GM23338 (cell line): ENCODE measurements at regions not wholly inside any gene's neighbourhood (a gene's known extent, or its start where the extent isn't known, plus 50 kb on each side); places are given as distances from the start of the nearest gene placed in this dataset.

Experiments used
- ATAC-seq: fragments of 200-7000 bp; cut with Tn5 transposase; 3 replicates; pipeline ENCODE4 v1.9.1; 2020
- DNase-seq: peaks from one replicate; pipeline ENCODE4 v3.0.0-alpha.2; 2015; ENCODE audit warnings: low spot score
- H2AFZ ChIP-seq: fragments of 200-600 bp; sonication (generic); 2 replicates; pipeline ENCODE4 v1.8.0; 2016; ENCODE audit warnings: antibody characterized with exemption, mild to moderate bottlenecking, moderate library complexity
- H3F3A ChIP-seq: fragments of 200-600 bp; sonication (generic); replicated peaks from 2 replicates; pipeline ENCODE4 v1.8.0; 2017; ENCODE audit warnings: antibody characterized with exemption, mixed run types, low read depth
- H3K27ac ChIP-seq: fragments of 200-600 bp; sonication (generic); 2 replicates; pipeline ENCODE4 v1.6.1; 2016; ENCODE audit warnings: low read depth
- H3K27me3 ChIP-seq: fragments of 200-600 bp; sonication (generic); 2 replicates; pipeline ENCODE4 v1.8.0; 2016; ENCODE audit warnings: mild to moderate bottlenecking, mixed run types, moderate library complexity; ENCODE audit not compliant: insufficient read depth
- H3K36me3 ChIP-seq: fragments of 200-600 bp; sonication (generic); 2 replicates; pipeline ENCODE4 v1.8.0; 2016; ENCODE audit warnings: mild to moderate bottlenecking; ENCODE audit not compliant: insufficient read depth
- H3K4me1 ChIP-seq: fragments of 200-600 bp; sonication (generic); 2 replicates; pipeline ENCODE4 v1.8.0; 2016; ENCODE audit warnings: mild to moderate bottlenecking, moderate library complexity; ENCODE audit not compliant: insufficient read depth
- H3K4me2 ChIP-seq: fragments of 200-600 bp; sonication (generic); 2 replicates; pipeline ENCODE4 v1.7.1; 2017; ENCODE audit warnings: mixed run types
- H3K4me3 ChIP-seq: fragments of 200-600 bp; sonication (generic); 2 replicates; pipeline ENCODE4 v1.6.1; 2016; ENCODE audit warnings: mixed run types
- H3K79me2 ChIP-seq: fragments of 200-600 bp; sonication (generic); replicated peaks from 2 replicates; pipeline ENCODE4 v1.8.0; 2017; ENCODE audit warnings: mild to moderate bottlenecking; ENCODE audit not compliant: insufficient read depth
- H3K9me2 ChIP-seq: fragments of 200-600 bp; sonication (generic); 2 replicates; pipeline ENCODE4 v1.8.0; 2017; ENCODE audit not compliant: insufficient read depth
- H4K20me1 ChIP-seq: fragments of 200-600 bp; sonication (generic); replicated peaks from 2 replicates; pipeline ENCODE4 v1.8.0; 2017; ENCODE audit warnings: mild to moderate bottlenecking; ENCODE audit not compliant: insufficient read depth
- H3K27ac Mint-ChIP-seq: 2 replicates; pipeline ENCODE4 v1.8.0; 2020; ENCODE audit warnings: inconsistent platforms, mild to moderate bottlenecking, moderate library complexity, mixed read lengths
- H3K27me3 Mint-ChIP-seq: 3 replicates; pipeline ENCODE4 v1.8.0; 2022; ENCODE audit warnings: low read depth, mild to moderate bottlenecking, moderate library complexity, mixed read lengths, inconsistent platforms; ENCODE audit not compliant: insufficient read depth, poor library complexity
- H3K36me3 Mint-ChIP-seq: 3 replicates; pipeline ENCODE4 v1.8.0; 2021; ENCODE audit warnings: low read depth, mild to moderate bottlenecking, inconsistent platforms, moderate library complexity, mixed read lengths
- H3K4me1 Mint-ChIP-seq: 3 replicates; pipeline ENCODE4 v1.8.0; 2020; ENCODE audit warnings: mild to moderate bottlenecking, inconsistent platforms, mixed read lengths
- H3K4me3 Mint-ChIP-seq: 3 replicates; pipeline ENCODE4 v1.8.0; 2021; ENCODE audit warnings: moderate library complexity, mild to moderate bottlenecking, inconsistent platforms, mixed read lengths
- H3K9me3 Mint-ChIP-seq: 3 replicates; pipeline ENCODE4 v1.8.0; 2020; ENCODE audit warnings: moderate library complexity, mild to moderate bottlenecking, inconsistent platforms, mixed read lengths
- CTCF ChIP-seq, 2 experiments: fragments of 200-600 bp in 1 of 2; sonication (generic) in 1 of 2; conservative IDR thresholded peaks; 2 replicates each; pipeline versions ENCODE4 v1.5.1 to v1.6.1; 2016 to 2017; ENCODE audit warnings: antibody characterized with exemption in 2 of 2, low read depth in 2 of 2, mild to moderate bottlenecking in 2 of 2, moderate library complexity in 1 of 2
- STAT1 ChIP-seq: IDR thresholded peaks from one replicate; pipeline ENCODE4 v1.6.1; 2016; ENCODE audit warnings: antibody characterized with exemption; ENCODE audit not compliant: unreplicated experiment
- ZNF114 ChIP-seq: fragments of 250-450 bp; sonication (Bioruptor Pico); IDR thresholded peaks from 2 replicates; pipeline ENCODE4 v1.5.0; 2020; ENCODE audit warnings: mild to moderate bottlenecking, moderate library complexity
- ZNF462 ChIP-seq: fragments of 250-450 bp; sonication (Bioruptor Pico); IDR thresholded peaks from 2 replicates; pipeline ENCODE4 v1.5.0; 2020; ENCODE audit warnings: mild to moderate bottlenecking, moderate library complexity

GRCh38 chr7:106175507-106175906 lies 63.4 kb upstream of the SYPL1 start (continued):
- TF ChIP-seq ZNF114 (CRISPR knock-in tag) (no peak), STAT1 (no peak)

- Histone ChIP-seq H4K20me1 (no peaks in the 10 kb centered on the region), H3K27me3 (no peaks in the 10 kb centered on the region), H3K9me2 (no peaks in the 10 kb centered on the region), H3K36me3 (no peaks in the 10 kb centered on the region), H3K27ac (no peak overlapping the region), H3K4me1 (no peaks in the 10 kb centered on the region), H3K79me2 (no peaks in the 10 kb centered on the region), H3K4me3 (no peak overlapping the region), H2AFZ (no peak overlapping the region), H3K4me2 (no peak overlapping the region), H3F3A (no peaks in the 10 kb centered on the region)
- TF ChIP-seq ZNF462: no peak
- TF ChIP-seq CTCF (conservative IDR thresholded peaks at IDR 0.05; ENCODE audit: low read depth in 2 of 2): no peak
- no peaks in the 10 kb centered on the region for H3K9me3 Mint-ChIP-seq
- no peak overlapping the region for H3K4me3 Mint-ChIP-seq
- no peak overlapping the region for H3K27ac Mint-ChIP-seq
- no peaks in the 10 kb centered on the region for H3K27me3 Mint-ChIP-seq
- no peak for DNase-seq
- no peak for ATAC-seq
- H3K4me1 Mint-ChIP-seq: peaks cover 12% of the 10 kb centered on the region; the same call in 2 of the 3 replicates
- no peaks in the 10 kb centered on the region for H3K36me3 Mint-ChIP-seq
These were observed 58.5 kb upstream of the SYPL1 start for GRCh38 chr7:106170651-106171050.
